Uterus (tissue), 2 donors: ENCODE measurements at regions not wholly inside any gene's neighbourhood (a gene's known extent, or its start where the extent isn't known, plus 50 kb on each side); places are given as distances from the start of the nearest gene placed in this dataset.
"Not testable (repeated sequence)": the region's sequence is repeated elsewhere in the genome, so short reads cannot be mapped to it uniquely, and the experiment has no call there.

Experiments used
- CTCF ChIP-seq, 4 experiments: fragments of 200-600 bp in 2 of 4; fragments of 450-650 bp in 2 of 4; sonication (generic) in 2 of 4; IDR thresholded peaks; one replicate each; pipeline ENCODE4 v1.5.1; 2016 to 2019; ENCODE audit warnings: antibody characterized with exemption in 4 of 4, mild to moderate bottlenecking in 2 of 4, moderate library complexity in 1 of 4
- POLR2A ChIP-seq, 2 donors: fragments of 450-650 bp; IDR thresholded peaks; one replicate each; pipeline ENCODE4 v1.6.1; 2016; ENCODE audit warnings: antibody characterized with exemption in 2 of 2, mild to moderate bottlenecking in 1 of 2, moderate library complexity in 1 of 2

- not testable (repeated sequence) for TF ChIP-seq CTCF, POLR2A (IDR thresholded peaks at IDR 0.05)
Observed at GRCh38 chr1:817071-817599, 106.6 kb upstream of the SAMD11 start.
